Keratinocyte (primary cell): ENCODE measurements at regions not wholly inside any gene's neighbourhood (a gene's known extent, or its start where the extent isn't known, plus 50 kb on each side); places are given as distances from the start of the nearest gene placed in this dataset.

Source experiments
- DNase-seq: peaks from one replicate; pipeline ENCODE4 v3.0.0-alpha.2; 2011; ENCODE audit warnings: low read depth, missing footprints, low spot score
- FAIRE-seq: peaks from 2 replicates; lab custom pipeline; 2011; peaks lifted over from hg19 to GRCh38; lab: Jason Lieb, UNC
- H2AFZ ChIP-seq: 2 replicates; pipeline ENCODE4 v1.6.0; 2012; ENCODE audit warnings: low read length, control low read depth, inconsistent platforms; ENCODE audit not compliant: control insufficient read depth
- H3K27ac ChIP-seq: 2 replicates; pipeline ENCODE4 v1.5.1; 2011; ENCODE audit warnings: low read length; ENCODE audit not compliant: control insufficient read depth, insufficient read depth
- H3K27me3 ChIP-seq: 3 replicates; pipeline ENCODE4 v1.6.0; 2011; ENCODE audit warnings: low read length; ENCODE audit not compliant: control insufficient read depth, insufficient read depth; ENCODE audit errors: extremely low read depth
- H3K36me3 ChIP-seq, 2 experiments: 2 replicates in 1 of 2; 3 replicates in 1 of 2; pipeline ENCODE4 v1.5.1; 2011; ENCODE audit warnings: low read length in 2 of 2, mild to moderate bottlenecking in 1 of 2; ENCODE audit not compliant: control insufficient read depth in 2 of 2, insufficient read depth in 2 of 2; ENCODE audit errors: extremely low read depth in 1 of 2
- H3K4me1 ChIP-seq: 3 replicates; pipeline ENCODE4 v1.5.1; 2011; ENCODE audit warnings: low read length; ENCODE audit not compliant: control insufficient read depth, insufficient read depth; ENCODE audit errors: extremely low read depth
- H3K4me2 ChIP-seq: 3 replicates; pipeline ENCODE4 v1.6.0; 2011; ENCODE audit warnings: low read depth, low read length; ENCODE audit not compliant: control insufficient read depth, insufficient read depth; ENCODE audit errors: extremely low read depth
- H3K4me3 ChIP-seq, 3 experiments: fragments of 200-600 bp in 1 of 3; sonication (generic) in 1 of 3; 2 replicates in 2 of 3; 3 replicates in 1 of 3; pipeline ENCODE4 v1.5.1; 2011 to 2016; ENCODE audit warnings: low read length in 3 of 3, mild to moderate bottlenecking in 3 of 3, control low read depth in 2 of 3, inconsistent platforms in 1 of 3, low read depth in 1 of 3, mixed read lengths in 1 of 3, mixed run types in 1 of 3, moderate library complexity in 1 of 3; ENCODE audit not compliant: control insufficient read depth in 2 of 3, insufficient read depth in 2 of 3; ENCODE audit errors: extremely low read depth in 1 of 3
- H3K79me2 ChIP-seq: 2 replicates; pipeline ENCODE4 v1.6.0; 2012; ENCODE audit warnings: low read length; ENCODE audit not compliant: control insufficient read depth, insufficient read depth
- H3K9ac ChIP-seq: 3 replicates; pipeline ENCODE4 v1.6.0; 2011; ENCODE audit warnings: low read length; ENCODE audit not compliant: control insufficient read depth, insufficient read depth; ENCODE audit errors: extremely low read depth
- H3K9me1 ChIP-seq: 3 replicates; pipeline ENCODE4 v1.6.0; 2011; ENCODE audit warnings: low read length; ENCODE audit not compliant: control insufficient read depth, insufficient read depth; ENCODE audit errors: extremely low read depth
- H3K9me3 ChIP-seq: 2 replicates; pipeline ENCODE4 v1.5.1; 2012; ENCODE audit warnings: low read depth, low read length; ENCODE audit not compliant: control insufficient read depth
- H4K20me1 ChIP-seq: 3 replicates; pipeline ENCODE4 v1.6.0; 2011; ENCODE audit warnings: low read length; ENCODE audit not compliant: control insufficient read depth, insufficient read depth; ENCODE audit errors: extremely low read depth
- EZH2 ChIP-seq: IDR thresholded peaks from one replicate; pipeline ENCODE4 v1.6.1; 2012; ENCODE audit warnings: inconsistent platforms, mild to moderate bottlenecking, low read length, moderate library complexity
- dilution Hi-C: fragments of 300-500 bp; cut with MboI; formaldehyde crosslinking; loops from one replicate; pipeline ENCODE4 v1.7.0; 2020; ENCODE audit warnings: low sequenced_read_pairs; ENCODE audit not compliant: extremely low pct_ligation_motif_present
- TF ChIP-seq, protein P1 (sequence below), 3 experiments: IDR thresholded peaks in 1 of 3; conservative IDR thresholded peaks in 1 of 3; optimal IDR thresholded peaks in 1 of 3; 2 replicates in 2 of 3; 3 replicates in 1 of 3; pipeline versions ENCODE3 to v1.5.1; 2011; ENCODE audit warnings: low read length in 3 of 3, mild to moderate bottlenecking in 3 of 3, moderate library complexity in 2 of 3, control low read depth in 1 of 3, inconsistent platforms in 1 of 3; ENCODE audit not compliant: insufficient read depth in 2 of 3; ENCODE audit errors: extremely low read depth in 1 of 3

DNA sequence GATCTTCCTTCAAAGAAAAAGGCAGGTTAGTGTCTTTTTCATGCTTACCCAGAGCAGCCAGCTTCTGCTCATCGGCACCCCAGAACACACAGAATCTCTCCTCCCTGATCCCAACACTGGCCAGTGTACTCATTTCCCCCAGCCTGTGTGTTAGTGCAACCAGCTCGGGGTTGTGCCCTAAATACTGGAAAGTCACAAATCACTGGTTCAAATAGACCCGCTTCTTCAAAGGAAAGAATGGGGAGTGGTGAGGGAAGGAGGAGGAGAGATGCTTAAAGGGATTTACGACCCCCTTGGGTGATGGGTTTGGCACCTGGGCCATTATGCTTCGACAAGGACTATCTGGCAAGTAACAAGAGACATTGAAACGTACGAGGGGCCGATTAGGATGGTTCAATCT lies 114.0 kb downstream of the FOXB1 start:
- Histone ChIP-seq H3K27ac (no peak overlapping the region), H3K36me3 (no peaks in the 10 kb centered on the region), H2AFZ (no peak overlapping the region), H3K4me1 (peaks cover 11% of the 10 kb centered on the region), H3K9ac (no peak overlapping the region), H3K4me2 (no peak overlapping the region), H3K9me3 (no peaks in the 10 kb centered on the region), H3K4me3 (no peak overlapping the region), H3K9me1 (no peaks in the 10 kb centered on the region), H3K27me3 (peaks cover 45% of the 10 kb centered on the region), H3K79me2 (no peaks in the 10 kb centered on the region), H4K20me1 (no peaks in the 10 kb centered on the region)
- FAIRE-seq, result no peak
- TF ChIP-seq EZH2, result no peak
- TF ChIP-seq, protein P1, sequence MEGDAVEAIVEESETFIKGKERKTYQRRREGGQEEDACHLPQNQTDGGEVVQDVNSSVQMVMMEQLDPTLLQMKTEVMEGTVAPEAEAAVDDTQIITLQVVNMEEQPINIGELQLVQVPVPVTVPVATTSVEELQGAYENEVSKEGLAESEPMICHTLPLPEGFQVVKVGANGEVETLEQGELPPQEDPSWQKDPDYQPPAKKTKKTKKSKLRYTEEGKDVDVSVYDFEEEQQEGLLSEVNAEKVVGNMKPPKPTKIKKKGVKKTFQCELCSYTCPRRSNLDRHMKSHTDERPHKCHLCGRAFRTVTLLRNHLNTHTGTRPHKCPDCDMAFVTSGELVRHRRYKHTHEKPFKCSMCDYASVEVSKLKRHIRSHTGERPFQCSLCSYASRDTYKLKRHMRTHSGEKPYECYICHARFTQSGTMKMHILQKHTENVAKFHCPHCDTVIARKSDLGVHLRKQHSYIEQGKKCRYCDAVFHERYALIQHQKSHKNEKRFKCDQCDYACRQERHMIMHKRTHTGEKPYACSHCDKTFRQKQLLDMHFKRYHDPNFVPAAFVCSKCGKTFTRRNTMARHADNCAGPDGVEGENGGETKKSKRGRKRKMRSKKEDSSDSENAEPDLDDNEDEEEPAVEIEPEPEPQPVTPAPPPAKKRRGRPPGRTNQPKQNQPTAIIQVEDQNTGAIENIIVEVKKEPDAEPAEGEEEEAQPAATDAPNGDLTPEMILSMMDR (optimal IDR thresholded peaks at IDR 0.05 in 1 of 3, IDR thresholded peaks at IDR 0.05 in 1 of 3, conservative IDR thresholded peaks at IDR 0.05 in 1 of 3; ENCODE audit: extremely low read depth in 1 of 3, insufficient read depth in 2 of 3, low read length in 3 of 3), result no peak
- dilution Hi-C loops, result no loop called here
- DNase-seq, result no peak

DNA sequence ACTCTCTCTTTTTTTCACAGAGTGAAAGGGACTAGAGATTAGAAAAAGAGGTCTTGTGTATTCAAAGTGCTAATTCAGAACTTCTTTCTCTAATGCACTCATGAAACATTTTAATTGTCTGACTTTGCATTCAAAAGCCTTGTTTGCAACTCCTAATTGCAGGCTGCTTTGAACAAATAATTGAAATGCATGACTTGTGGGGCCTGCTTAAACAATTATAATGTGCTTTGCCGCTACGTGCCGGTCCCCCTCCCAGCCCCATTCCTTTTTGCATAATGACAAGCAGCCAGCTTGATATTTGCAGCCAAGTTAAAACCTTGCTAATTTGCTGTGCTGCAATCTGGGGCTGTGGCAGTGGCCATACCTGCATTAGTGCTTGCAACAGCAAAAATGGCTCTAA lies 114.5 kb downstream of the FOXB1 start:
- FAIRE-seq, result no peak

More for the DNA sequence above, 114.5 kb downstream of the FOXB1 start:
- dilution Hi-C loops, result no loop called here
- H3K79me2 ChIP-seq, result no peaks in the 10 kb centered on the region
- H3K4me2 ChIP-seq, result no peak overlapping the region
- no peak overlapping the region for H2AFZ ChIP-seq
- no peak for DNase-seq
- H4K20me1 ChIP-seq, result no peaks in the 10 kb centered on the region
- peaks cover 45% of the 10 kb centered on the region for H3K27me3 ChIP-seq
- no peaks in the 10 kb centered on the region for H3K36me3 ChIP-seq
- H3K27ac ChIP-seq, result no peak overlapping the region
- no peaks in the 10 kb centered on the region for H3K9me1 ChIP-seq
- no peaks in the 10 kb centered on the region for H3K9me3 ChIP-seq
- H3K4me1 ChIP-seq, result peaks cover 11% of the 10 kb centered on the region
- H3K9ac ChIP-seq, result no peak overlapping the region
- TF ChIP-seq, protein P1 (optimal IDR thresholded peaks at IDR 0.05 in 1 of 3, IDR thresholded peaks at IDR 0.05 in 1 of 3, conservative IDR thresholded peaks at IDR 0.05 in 1 of 3; ENCODE audit: extremely low read depth in 1 of 3, insufficient read depth in 2 of 3, low read length in 3 of 3), result no peak
- no peak for TF ChIP-seq EZH2
- no peak overlapping the region for H3K4me3 ChIP-seq
